KG1 (cell line): ENCODE measurements at regions not wholly inside any gene's neighbourhood (a gene's known extent, or its start where the extent isn't known, plus 50 kb on each side); places are given as distances from the start of the nearest gene placed in this dataset.

Source experiments
- DNase-seq: peaks from one replicate; lab custom pipeline; 2025; lab: John Stamatoyannopoulos, UW

DNA sequence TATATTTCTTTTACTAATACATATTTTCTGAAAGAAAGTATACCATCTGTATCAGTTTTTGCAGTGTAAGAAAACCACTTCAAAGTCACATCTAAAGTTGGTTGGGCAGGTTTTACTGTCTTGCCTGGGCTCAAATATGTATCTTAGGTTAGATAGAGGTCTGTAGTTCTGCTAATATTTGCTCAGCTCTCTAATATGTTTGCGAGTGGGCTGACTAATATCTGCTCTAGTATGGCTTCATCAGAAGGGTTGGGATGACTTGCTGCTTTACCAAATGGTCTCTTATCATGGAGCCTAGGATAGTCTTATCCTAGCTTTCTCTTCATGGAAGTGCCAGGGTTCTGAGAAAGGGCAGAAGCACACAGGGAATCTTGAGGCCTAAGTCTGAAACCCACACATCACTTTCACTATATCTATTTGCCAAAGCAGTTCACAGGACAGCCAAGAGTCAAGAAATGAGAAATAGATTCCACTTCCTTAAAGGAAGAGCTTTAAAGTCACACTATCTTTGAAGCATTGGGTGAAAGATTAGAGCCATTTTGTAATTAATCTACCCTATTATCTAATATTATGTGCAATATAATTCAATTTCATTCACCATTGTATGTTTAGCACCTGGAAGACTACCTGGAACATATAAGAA, 610.0 kb downstream of the KCNJ3 start:
- DNase-seq: no peak

DNA sequence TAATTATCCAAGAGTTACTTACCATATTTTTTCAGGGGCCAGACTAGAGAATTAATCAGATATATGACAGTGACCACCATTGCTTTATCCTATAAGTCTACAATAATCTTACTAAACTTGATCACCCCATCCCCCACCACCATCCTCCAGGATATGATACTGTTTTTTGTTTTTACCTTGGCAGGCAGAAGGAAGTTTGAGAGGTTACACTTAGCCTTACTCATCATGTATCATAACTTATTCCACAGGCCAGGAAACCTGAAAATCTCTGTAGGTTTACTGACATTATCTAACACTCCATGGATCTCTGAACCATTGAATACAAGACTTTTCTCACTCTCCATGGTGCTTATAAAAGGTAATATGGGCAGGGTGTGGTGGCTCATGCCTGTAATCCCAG, 602.7 kb downstream of the KCNJ3 start:
- DNase-seq: no peak

DNA sequence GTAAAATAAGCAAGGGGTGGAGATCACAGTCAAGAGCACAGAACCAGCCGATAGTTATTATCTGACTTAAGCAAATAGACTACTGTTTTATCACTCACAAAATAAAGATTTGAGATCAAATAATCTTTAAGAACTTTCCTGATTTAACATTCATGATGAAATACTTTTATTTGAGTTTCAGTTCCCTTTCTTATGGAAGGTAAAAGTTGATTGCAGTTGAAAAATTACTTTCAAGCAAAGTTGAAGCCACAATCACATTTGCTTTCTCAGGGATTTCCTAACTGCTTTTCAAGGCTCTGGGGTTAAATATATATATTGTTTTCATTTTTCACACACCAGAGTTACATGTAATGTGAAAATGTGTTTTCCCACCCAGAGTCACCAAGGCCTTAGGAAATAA, 599.5 kb downstream of the KCNJ3 start:
- no peak for DNase-seq

DNA sequence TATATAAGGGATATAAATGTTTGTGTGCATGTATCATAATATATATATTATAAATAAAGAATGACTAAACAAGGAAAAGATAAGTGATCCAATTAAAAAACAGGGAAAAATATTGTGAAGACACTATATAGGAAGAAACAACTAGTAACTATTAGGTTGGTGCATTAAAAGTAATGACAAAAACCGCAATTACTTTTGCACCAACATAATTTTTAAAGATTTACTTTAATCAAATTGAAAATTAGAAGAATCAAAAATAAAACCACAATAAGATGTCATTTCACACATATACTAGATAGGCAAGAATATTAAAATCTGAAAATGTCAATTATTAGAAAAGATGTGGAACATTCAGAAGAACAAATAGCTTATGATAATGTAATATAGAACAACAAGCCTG, 595.9 kb downstream of the KCNJ3 start:
- no peak for DNase-seq

DNA sequence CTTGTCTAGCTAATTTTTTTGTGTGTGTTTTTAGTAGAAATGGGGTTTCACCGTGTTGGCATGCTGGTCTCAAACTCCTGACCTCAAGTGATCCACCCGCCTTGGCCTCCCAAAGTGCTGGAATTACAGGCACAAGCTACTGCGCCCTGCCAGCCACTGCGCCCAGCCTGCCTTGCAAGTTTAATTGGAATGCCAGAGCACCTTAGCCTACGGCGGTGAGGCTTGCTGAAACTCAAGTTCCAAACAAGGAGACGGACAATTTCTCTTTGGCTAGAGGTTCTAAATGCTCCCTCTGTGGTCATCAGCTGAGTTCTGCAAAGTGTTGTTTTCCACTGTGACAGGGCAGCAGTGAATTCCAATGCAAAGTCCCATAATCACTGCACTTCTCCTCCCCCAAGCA, 583.4 kb downstream of the KCNJ3 start:
- DNase-seq: no peak

DNA sequence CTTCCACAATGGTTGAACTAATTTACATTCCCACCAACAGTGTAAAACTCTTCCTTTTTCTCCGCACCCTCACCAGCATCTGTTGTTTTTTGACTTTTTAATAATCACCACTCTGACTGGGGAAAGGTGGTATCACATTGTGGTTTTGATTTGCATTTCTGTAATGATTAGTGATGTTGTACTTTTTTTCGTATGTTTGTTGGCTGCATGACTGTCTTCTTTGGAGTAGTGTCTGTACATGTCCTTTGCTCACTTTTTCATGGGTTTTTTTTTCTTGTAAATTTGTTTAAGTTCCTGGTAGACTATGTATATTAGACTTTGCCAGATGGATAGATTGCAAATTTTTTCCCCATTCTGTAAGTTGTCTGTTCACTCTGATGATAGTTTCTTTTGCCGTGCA, 574.8 kb downstream of the KCNJ3 start:
- DNase-seq: no peak

DNA sequence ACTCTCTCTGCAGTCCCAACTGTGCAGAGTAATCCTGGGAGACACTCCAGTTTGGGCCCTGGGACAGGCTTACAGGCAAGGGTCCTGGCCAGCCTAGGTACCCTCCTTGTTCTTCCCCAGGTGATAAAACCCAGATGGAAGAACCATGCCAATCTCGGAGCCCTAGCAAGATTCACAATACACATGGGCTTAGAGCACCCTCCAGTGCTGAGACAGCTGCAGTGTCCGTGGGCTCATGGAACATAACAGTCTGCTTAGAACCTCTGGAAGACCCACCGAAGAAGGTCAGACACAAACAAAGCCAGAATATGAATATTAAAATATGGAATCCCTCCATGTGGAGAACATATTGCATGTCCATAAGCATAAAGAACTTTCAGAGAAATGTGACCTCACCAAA, 568.1 kb downstream of the KCNJ3 start:
- no peak for DNase-seq

DNA sequence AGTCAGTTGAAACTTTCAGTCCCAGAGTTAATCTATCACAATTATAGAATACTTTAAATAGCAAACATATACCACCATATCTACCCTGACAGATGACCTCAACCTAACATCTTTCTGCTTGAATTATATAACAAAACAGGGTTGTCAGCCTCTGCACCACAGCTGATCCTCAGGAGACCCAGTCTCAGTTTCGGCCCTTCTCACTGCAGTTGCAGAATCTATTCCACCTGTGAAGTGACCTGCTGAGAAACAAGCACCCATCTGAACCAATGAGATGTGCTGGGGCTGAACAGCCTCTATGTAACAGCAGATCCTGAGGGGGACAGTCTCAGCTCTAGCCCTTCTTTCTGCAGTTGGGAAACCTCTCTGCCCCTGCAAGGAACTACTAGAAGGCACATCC, 567.6 kb downstream of the KCNJ3 start:
- no peak for DNase-seq

DNA sequence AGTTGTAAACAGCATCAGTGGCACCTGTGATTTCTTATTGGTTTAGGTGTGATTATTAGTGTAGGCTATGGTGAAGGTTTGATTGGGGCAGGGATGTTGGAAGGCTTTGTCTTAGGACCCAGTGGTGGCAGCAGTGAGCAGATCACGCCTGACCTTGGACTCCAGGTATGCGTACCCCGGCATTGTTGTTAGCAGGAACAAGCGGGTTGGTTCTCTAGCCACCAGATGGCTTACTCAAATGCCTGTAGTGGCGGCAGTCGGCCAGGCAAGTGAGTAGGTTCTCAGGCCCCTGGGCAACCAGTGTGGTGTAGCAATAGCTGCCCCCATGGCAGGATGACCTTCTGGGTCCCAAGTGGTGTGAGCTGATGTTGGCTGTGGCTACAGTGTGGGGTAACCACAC, 558.3 kb downstream of the KCNJ3 start:
- no peak for DNase-seq

DNA sequence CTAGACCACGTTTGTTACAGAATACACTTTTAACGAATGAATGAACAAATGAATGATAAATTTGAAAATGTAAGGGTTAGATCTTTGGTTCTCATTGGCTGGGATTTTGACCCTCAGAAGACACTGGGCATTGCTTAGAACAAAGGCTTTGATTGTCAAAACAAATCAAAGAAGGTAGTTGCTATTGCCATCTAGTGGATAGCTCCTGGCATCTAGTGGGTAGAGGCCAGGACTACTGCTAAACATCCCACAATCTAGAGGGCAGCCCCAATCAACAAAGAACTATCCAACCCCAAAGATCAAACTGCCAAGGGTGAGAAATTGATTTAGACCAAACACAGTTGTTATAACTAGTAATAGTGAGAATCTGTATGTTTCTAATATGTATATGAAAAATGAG, 552.3 kb downstream of the KCNJ3 start:
- DNase-seq: no peak

DNA sequence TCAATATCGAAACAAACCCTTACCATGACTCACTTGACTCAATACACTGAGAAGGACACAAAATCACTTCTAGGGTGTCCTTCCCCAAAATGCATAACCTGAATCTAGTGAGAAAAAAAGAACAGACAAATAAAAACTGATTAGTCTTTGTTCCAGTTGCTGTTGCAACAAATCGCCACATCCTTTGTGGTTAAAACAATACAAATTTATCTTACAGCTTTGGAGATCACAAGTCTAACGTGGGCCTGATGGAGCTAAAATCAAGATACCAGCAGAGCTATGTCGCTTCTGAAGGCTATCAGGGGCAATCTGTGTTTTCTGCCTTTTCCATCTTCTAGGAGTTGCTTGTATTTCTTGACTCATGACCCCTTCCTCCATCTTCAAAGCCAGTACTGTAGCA, 541.7 kb downstream of the KCNJ3 start:
- DNase-seq: no peak

DNA sequence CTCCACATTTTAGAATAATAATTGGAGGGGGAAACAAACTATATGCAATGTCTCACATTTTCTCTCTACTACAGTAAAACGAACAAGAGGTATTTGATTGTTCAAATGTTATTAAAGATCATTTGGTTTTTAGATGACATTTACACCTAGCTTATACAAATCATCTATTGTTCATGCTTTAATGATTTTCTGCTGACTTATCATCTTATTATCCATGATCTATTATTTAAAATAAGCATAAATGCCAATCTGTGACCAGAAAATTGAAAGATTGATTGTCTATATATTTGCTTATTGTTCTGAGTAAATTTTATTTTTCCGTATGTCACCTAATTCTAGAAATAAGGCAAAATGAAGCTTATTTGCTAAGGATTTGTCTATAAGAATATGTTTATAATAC, 537.2 kb downstream of the KCNJ3 start:
- no peak for DNase-seq

DNA sequence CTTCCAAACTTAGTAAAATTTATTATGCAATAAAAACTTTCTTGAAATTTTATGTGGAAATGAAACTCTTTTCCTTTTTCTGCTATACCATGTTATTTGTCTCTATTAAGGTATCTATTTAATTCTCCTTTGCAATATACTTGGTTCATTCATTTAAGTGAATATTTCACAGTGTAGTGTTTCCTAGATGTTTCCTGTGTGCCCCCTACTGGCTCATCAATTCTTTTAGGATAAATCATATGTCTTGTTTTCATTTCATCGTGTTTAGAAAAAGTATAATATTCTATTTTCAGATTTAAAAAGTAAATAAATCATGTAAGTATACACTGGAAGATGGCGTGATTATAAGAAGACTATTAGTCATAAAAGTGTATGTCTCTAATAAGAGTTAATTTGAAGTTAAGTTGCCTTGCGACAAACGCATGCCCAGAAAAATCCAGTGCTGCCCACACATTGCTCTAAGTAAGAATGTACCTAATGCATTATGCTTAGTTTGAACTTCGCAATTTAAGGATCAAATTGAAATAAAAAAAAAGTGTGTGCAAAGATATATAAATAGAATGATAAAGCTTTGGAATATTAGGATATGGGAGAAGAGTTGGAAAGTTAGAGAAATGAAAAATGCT, 525.4 kb downstream of the KCNJ3 start:
- peak; percentile 3 for DNase-seq

DNA sequence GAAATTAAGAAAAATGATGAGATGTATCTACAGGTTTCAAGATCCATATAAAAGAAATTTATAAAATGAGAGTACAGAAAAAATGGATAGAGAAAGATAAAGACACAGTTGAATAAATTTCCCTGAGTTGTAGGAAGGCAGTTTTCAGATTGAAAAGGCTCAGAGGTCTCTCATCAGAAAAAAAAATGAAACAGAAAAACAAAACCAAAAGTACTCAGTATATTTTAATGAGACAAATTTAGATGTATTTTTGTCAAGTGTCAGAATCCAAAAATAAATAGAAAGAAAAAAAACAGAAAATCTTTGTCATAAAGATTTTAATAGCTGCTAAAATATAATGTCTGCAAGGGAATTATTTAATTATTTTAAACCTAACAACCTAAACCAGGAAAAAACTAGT, 520.5 kb downstream of the KCNJ3 start:
- no peak for DNase-seq

DNA sequence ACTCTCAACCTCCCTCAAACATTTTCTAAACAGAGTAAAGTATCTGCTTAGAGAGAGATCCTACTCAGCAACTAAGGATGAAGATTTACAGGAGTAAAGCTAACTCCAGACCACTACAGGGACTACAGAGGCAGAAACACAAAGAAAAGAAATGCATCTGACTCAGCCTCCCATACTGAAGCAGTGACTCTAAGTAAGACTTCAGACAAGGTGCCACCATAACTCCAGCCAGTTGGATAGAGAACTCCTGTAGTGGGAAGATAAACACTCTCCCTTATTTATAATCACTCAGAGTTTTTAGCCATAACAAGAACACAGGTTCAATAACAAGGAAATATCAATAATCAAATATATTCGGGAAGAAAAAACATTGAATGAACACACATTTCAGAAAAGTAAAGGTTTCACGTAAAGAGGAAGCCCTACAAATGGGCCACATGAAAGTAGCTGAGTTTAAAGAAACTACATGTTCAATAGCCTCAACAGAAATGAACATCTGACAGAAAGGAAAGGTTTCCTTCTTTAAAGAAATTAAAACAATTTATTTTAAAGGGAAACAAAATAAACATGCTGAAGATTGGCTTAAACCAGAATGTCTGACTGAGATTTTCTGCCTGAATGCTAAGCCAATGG, 519.9 kb downstream of the KCNJ3 start:
- no peak for DNase-seq

DNA sequence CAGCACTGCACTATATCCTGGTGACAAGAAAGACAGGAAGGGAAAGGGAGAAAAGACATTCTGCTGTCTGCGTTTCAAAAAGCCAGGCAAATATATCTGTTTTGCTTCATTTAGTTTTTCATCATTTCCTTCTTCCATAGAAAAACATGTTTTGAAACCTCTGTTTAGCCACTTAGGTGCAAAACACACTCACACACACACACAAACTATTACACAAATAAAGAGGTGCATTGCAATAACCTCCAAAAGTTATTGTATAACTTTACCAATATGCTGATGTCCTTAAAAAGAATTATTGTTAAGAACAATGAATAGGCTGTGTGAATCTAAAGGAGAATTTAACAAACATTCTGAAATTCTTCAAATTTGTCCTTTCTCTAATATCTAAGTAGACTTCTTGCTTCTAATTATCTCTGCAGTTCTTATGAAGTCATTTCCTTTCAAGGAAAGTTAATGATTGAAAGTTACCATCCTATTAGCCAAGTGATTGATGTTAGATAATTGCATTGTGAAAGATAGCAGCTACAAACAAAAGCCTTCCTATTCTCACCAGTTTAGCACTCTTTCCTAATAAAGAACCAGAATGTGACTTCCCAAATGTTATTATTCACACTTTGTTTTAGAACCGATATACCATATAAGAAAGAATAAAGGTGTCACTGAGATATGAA, 516.7 kb downstream of the KCNJ3 start:
- DNase-seq: no peak

DNA sequence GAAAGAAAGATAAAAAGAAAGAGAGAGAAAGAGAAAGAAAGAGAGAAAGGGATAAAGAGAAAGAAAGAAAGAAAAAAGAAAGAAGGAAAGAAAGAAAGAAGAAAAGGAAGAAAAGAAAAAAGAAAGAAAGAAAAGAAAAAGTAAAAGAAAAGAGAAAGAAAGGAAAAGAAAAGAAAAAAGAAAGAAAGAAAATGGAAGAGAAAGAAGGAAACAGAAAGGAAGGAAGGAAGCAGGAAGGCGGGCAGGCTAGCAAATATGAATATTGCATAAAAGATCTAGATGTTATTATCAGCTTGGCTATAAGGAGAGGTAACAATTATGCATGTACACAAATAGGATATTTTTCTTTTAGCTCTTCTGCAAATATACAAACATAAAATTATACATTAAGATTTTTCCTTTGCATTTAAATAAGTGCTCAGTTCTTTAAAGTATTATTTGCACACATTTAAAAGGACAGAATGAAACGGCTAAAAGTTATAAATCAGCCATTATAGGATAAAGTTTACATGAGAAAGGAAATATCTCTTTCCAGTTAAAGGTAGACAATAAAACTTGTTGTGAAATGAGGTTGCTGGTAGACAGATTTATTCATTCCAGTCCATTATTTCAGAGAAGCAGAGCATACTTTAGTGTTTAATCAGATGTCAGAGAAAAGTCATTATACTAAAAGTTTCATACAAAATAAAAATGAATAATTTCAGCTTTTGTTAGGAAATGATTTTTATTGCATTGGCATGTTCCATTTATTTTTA, 511.4 kb downstream of the KCNJ3 start:
- no peak for DNase-seq

DNA sequence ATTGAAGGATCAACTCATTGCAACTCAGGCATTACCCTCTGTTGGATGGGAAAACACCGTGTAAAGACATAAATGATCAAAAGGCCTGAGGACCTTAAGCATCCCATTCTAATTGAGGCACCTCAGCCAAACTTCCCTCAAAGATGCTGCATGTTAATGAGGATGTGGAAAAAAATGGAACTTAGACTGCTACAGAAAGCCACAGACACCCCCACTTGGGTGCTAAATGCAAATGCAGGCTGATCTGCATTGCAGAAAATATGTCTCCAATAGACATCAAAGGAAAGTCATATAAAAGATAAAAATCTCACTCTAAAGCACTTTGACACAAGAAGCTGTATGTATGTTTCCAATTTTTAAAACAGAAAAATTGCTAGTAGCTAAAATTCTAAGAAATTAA, 504.7 kb downstream of the KCNJ3 start:
- DNase-seq: no peak

DNA sequence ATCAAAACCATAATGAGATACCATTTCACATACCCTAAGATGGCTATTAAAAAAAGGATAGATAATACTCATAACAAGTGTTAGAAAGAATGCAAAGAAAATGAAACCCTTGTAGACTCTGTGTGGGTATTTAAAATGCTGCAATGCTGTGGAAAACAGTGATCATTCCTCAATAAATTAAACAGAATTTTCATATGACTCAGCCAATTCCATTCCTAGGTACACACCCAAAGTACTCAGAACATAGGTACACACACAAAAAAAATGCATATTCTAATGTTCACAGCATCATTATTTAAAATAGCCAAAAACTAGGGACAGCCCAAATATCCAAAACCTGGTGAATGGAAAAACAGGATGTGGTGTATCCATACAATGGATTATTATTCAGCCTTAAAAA, 502.3 kb downstream of the KCNJ3 start:
- DNase-seq: no peak

DNA sequence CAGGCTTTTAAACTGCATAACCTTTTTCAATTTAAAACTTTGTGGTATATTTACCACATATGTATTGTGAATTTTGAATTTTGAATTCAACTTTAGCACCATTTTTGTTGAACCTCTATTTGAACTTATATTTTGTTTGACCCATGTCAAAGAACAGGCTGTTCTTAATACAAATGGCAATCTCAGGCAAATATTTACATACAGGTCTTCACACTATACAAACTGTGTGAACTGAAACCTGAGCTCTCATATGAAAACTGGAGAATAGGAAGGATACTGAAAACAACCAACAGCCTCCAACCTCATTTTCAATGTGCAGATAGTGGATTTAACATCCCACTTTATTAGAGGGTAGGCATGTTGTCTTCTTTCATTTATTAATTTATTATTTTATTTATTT, 491.8 kb downstream of the KCNJ3 start:
- no peak for DNase-seq

DNA sequence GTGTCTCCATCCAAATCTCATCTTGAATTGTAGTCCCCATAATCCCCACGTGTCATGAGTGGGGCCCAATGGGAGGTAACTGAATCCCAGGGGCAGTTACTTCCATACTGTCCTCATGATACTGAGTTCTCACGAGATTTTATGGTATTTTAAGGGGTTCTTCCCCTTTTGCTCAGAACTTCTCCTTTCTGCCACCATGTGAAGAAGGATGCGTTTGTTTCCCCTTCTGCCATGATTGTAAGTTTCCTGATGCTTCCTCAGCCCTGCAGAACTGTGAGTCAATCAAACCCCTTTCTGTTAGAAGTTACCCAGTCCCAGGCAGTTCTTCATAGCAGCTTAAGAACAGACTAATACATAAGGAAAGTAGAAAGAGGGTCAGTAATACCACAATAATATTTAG, 480.4 kb downstream of the KCNJ3 start:
- DNase-seq: peak; percentile 8

DNA sequence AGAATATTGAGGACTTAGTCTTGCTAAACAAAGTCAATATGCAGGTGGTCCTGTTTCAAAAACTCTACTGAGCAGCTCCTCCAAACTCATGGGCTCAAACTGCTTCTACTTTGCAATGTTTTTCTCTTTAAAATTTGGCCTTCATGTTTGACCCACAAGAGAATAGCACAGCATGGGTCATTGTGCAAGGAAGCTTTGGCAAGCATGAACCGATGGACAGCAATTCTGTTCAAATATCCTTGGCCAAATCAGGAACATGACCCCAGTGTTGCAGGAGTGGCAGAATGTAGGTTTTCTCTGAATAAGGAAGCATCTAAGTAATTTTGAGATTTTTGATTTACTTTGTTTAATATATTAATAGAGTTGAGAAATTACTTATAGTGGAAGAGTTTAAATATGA, 477.9 kb downstream of the KCNJ3 start:
- no peak for DNase-seq

DNA sequence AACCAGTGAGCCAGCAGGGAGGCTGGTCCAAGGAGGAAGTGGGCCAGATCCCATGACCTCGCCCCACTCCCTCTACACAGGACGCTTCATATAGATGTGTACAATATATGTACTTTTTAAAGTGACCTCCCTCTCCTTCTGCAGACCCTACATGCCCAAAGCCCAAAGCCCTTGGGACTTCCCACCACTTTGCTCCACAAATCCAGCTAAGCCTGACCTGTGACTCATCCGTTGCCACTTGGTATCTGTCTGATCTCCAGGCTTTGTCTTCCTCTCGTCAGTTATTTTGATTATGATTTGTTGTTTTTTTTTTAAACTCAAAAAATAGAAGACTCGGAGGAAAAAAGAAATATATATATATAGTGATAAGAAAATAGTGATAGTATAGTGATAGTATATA, 470.8 kb downstream of the KCNJ3 start:
- DNase-seq: no peak
